ENCODE measurements at regions not wholly inside any gene's neighbourhood (a gene's known extent, or its start where the extent isn't known, plus 50 kb on each side); places are given as distances from the start of the nearest gene placed in this dataset.

- TF ChIP-seq CTCF (IDR thresholded peaks at IDR 0.05) (no peak), POLR2A (IDR thresholded peaks at IDR 0.05) (no peak)
Observed at GRCh38 chr3:157650172-157650571, 147.0 kb upstream of the VEPH1 start.

All from Peyer's patch (tissue), 4 donors.